Small intestine (tissue), 7 donors: ENCODE measurements at regions not wholly inside any gene's neighbourhood (a gene's known extent, or its start where the extent isn't known, plus 50 kb on each side); places are given as distances from the start of the nearest gene placed in this dataset.

Experiments used
- DNase-seq, 2 donors: peaks; one replicate each; pipeline versions ENCODE4 v3.0.0 to v3.0.0-alpha.2; 2013
- FAIRE-seq: peaks from 2 replicates; lab custom pipeline; 2012; peaks lifted over from hg19 to GRCh38; lab: Jason Lieb, UNC
- H3K27ac ChIP-seq, 3 donors: one replicate each; pipeline ENCODE4 v1.5.1; 2013; ENCODE audit warnings: low read length in 2 of 3, mild to moderate bottlenecking in 2 of 3, control low read depth in 1 of 3, inconsistent platforms in 1 of 3, low read depth in 1 of 3, moderate library complexity in 1 of 3
- H3K27me3 ChIP-seq, 3 donors: one replicate each; pipeline ENCODE4 v1.6.1; 2013; ENCODE audit warnings: low read length in 3 of 3, inconsistent platforms in 1 of 3; ENCODE audit not compliant: control insufficient read depth in 3 of 3, insufficient read depth in 3 of 3
- H3K36me3 ChIP-seq, 3 donors: one replicate each; pipeline ENCODE4 v1.6.1; 2013; ENCODE audit warnings: low read length in 3 of 3, inconsistent platforms in 1 of 3, low read depth in 1 of 3, mild to moderate bottlenecking in 1 of 3, moderate library complexity in 1 of 3; ENCODE audit not compliant: control insufficient read depth in 3 of 3, insufficient read depth in 2 of 3
- H3K4me1 ChIP-seq, 3 donors: one replicate each; pipeline ENCODE4 v1.6.1; 2013; ENCODE audit warnings: low read length in 2 of 3, inconsistent platforms in 1 of 3, low read depth in 1 of 3, mild to moderate bottlenecking in 1 of 3, moderate library complexity in 1 of 3; ENCODE audit not compliant: control insufficient read depth in 3 of 3, insufficient read depth in 2 of 3
- H3K4me3 ChIP-seq, 3 donors: one replicate each; pipeline ENCODE4 v1.5.1; 2013; ENCODE audit warnings: low read length in 3 of 3, control low read depth in 1 of 3, inconsistent platforms in 1 of 3, low read depth in 1 of 3, mild to moderate bottlenecking in 1 of 3, moderate library complexity in 1 of 3
- H3K9me3 ChIP-seq, 2 donors: one replicate each; pipeline ENCODE4 v1.6.1; 2013; ENCODE audit warnings: low read depth in 1 of 2, low read length in 1 of 2; ENCODE audit not compliant: control insufficient read depth in 2 of 2, insufficient read depth in 1 of 2
- WGBS, 3 donors: extraction: QIAGEN DNeasy Blood & Tissue Kit; methylation state at CpG; one replicate each; pipeline ENCODE4 v1.1.7; 2013; 5-methylcytosine and 5-hydroxymethylcytosine counted together
- donor health status: healthy with polysubstance abuse.
- donor health status: control.
- donor health status: control.
- donor health status: Bipolar disorder and iron deficiency.
- donor health status: healthy.

GRCh38 chr20:51083447-51083846, 60.5 kb upstream of the KCNG1 start:
- Histone ChIP-seq H3K4me1 (peaks cover 0 to 21% (median 0%) of the 10 kb centered on the region in 3 donors), H3K27me3 (peaks cover 0 to 8% (median 0%) of the 10 kb centered on the region in 3 donors), H3K27ac (no peak overlapping the region), H3K4me3 (no peak overlapping the region), H3K9me3 (no peaks in the 10 kb centered on the region), H3K36me3 (no peaks in the 10 kb centered on the region)
- no peak for DNase-seq
- 82 to 84% (median 83%) methylated on average over 4 of the region's 4 CpGs for WGBS, 3 donors
- no peak for FAIRE-seq

- Histone ChIP-seq H3K27ac (no peak overlapping the region), H3K4me3 (no peak overlapping the region), H3K36me3 (no peaks in the 10 kb centered on the region), H3K9me3 (no peaks in the 10 kb centered on the region), H3K27me3 (peaks cover 0 to 8% (median under 1%) of the 10 kb centered on the region in 3 donors), H3K4me1 (peaks cover 0 to 21% (median 0%) of the 10 kb centered on the region in 3 donors)
- DNase-seq (no peak), FAIRE-seq (no peak)
- WGBS, 3 donors = 86 to 92% (median 92%) methylated on average over 3 of the region's 3 CpGs
Measured at GRCh38 chr20:51082988-51083387, 60.1 kb upstream of the KCNG1 start.

- H3K27me3 ChIP-seq = peaks cover 0 to 8% (median 7%) of the 10 kb centered on the region in 3 donors
- 52 to 67% (median 66%) methylated on average over 3 of the region's 3 CpGs for WGBS, 3 donors
Measured at GRCh38 chr20:51080516-51080915, 57.6 kb upstream of the KCNG1 start.

DNA sequence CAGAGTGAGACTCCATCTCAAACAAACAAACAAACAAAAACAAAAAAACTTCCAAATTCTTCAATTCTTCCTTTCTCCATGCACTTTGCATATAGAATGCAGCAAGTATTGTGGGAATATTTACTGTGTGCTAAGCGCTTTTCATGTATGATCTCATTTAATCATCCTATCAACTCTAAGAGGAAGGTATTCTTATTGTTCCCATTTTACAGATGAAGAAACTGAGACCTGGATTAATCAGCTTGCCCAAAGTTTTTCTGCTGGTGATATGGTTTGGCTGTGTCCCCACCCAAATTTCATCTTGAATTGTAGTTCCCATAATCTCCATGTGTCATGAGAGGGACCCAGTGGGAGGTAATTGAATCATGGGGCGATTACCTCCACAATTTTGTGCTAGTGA, 56.6 kb upstream of the KCNG1 start:
- Histone ChIP-seq H3K36me3 (no peaks in the 10 kb centered on the region), H3K4me3 (no peak overlapping the region), H3K9me3 (no peaks in the 10 kb centered on the region), H3K4me1 (peaks cover 0 to under 1% (median 0%) of the 10 kb centered on the region in 3 donors), H3K27me3 (peaks cover 0 to 8% (median 7%) of the 10 kb centered on the region in 3 donors), H3K27ac (no peak overlapping the region)
- FAIRE-seq (no peak), DNase-seq (no peak)
- 93 to 95% (median 95%) methylated on average over 2 of the region's 2 CpGs for WGBS, 3 donors

More at GRCh38 chr20:51080516-51080915, 57.6 kb upstream of the KCNG1 start:
- Histone ChIP-seq H3K27ac (no peak overlapping the region), H3K4me3 (no peak overlapping the region), H3K4me1 (peaks cover 0 to 4% (median 0%) of the 10 kb centered on the region in 3 donors), H3K9me3 (no peaks in the 10 kb centered on the region), H3K36me3 (no peaks in the 10 kb centered on the region)
- FAIRE-seq = no peak
- DNase-seq = no peak

DNA sequence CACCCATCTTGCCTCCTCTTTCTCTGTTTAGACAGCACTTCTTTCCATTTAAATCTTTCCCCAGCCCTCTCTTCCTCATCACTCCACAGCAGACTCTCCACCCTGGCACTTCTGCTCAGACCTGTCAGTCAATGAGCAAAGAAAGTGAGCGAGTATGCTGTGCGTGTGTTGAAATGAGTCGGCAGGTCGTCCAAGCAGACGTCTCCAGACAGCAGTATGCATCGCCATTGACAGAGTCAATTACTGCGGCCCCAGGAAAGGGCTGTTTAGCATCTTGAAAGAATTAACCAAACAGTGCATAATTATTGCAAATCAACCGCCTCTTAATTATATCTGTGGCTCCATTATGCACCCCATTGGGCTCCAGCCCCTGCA, 54.8 kb upstream of the KCNG1 start:
- no peak for FAIRE-seq
- Histone ChIP-seq H3K27ac (no peak overlapping the region), H3K4me3 (no peak overlapping the region), H3K4me1 (no peaks in the 10 kb centered on the region), H3K36me3 (no peaks in the 10 kb centered on the region), H3K9me3 (peaks cover 0 to 5% of the 10 kb centered on the region in 2 donors), H3K27me3 (peaks cover 0 to 7% (median 4%) of the 10 kb centered on the region in 3 donors)
- DNase-seq = no peak
- 36 to 54% (median 37%) methylated on average over 8 of the region's 8 CpGs for WGBS, 3 donors

- Histone ChIP-seq H3K4me1 (no peaks in the 10 kb centered on the region), H3K36me3 (no peaks in the 10 kb centered on the region), H3K27ac (no peak overlapping the region), H3K4me3 (no peak overlapping the region), H3K9me3 (peaks cover 0 to 5% of the 10 kb centered on the region in 2 donors), H3K27me3 (peaks cover 0 to 7% (median 4%) of the 10 kb centered on the region in 3 donors)
- DNase-seq (no peak), FAIRE-seq (no peak)
- 55 to 67% (median 59%) methylated on average over 11 of the region's 11 CpGs for WGBS, 3 donors
Measured at GRCh38 chr20:51076786-51077685, 54.1 kb upstream of the KCNG1 start.

GRCh38 chr20:51074062-51074461, 51.2 kb upstream of the KCNG1 start:
- peaks cover 0 to 7% (median 6%) of the 10 kb centered on the region in 3 donors for H3K27me3 ChIP-seq
- no peak overlapping the region for H3K4me3 ChIP-seq
- no peaks in the 10 kb centered on the region for H3K4me1 ChIP-seq
- H3K9me3 ChIP-seq = peaks cover 0 to 5% of the 10 kb centered on the region in 2 donors
- no peak for FAIRE-seq
- H3K27ac ChIP-seq = no peak overlapping the region
- DNase-seq = no peak
- 95 to 98% (median 96%) methylated on average over 1 of the region's 1 CpG for WGBS, 3 donors
- H3K36me3 ChIP-seq = no peaks in the 10 kb centered on the region
